H9 (cell line): ENCODE measurements at regions not wholly inside any gene's neighbourhood (a gene's known extent, or its start where the extent isn't known, plus 50 kb on each side); places are given as distances from the start of the nearest gene placed in this dataset.

Source experiments
- DNase-seq: peaks from one replicate; pipeline ENCODE4 v3.0.0-alpha.2; 2017
- H2AFZ ChIP-seq: one replicate; pipeline ENCODE4 v1.6.1; 2013; ENCODE audit warnings: mild to moderate bottlenecking, low read length, control low read depth, moderate library complexity
- H2AK5ac ChIP-seq: 2 replicates; pipeline ENCODE4 v1.6.1; 2013; ENCODE audit warnings: low read length, control low read depth, mixed read lengths; ENCODE audit not compliant: insufficient read length
- H2BK120ac ChIP-seq: one replicate; pipeline ENCODE4 v1.6.1; 2013; ENCODE audit warnings: low read depth, mild to moderate bottlenecking, low read length, control low read depth, inconsistent platforms; ENCODE audit not compliant: poor library complexity, severe bottlenecking
- H2BK12ac ChIP-seq: 2 replicates; pipeline ENCODE4 v1.6.1; 2013; ENCODE audit warnings: low read length, control low read depth, mixed read lengths, low read depth; ENCODE audit not compliant: insufficient read length
- H2BK15ac ChIP-seq: 2 replicates; pipeline ENCODE4 v1.6.1; 2013; ENCODE audit warnings: low read depth, low read length, control low read depth
- H2BK20ac ChIP-seq: one replicate; pipeline ENCODE4 v1.6.1; 2013; ENCODE audit warnings: low read depth, mild to moderate bottlenecking, low read length, control low read depth, inconsistent platforms; ENCODE audit not compliant: poor library complexity, severe bottlenecking
- H2BK5ac ChIP-seq: 2 replicates; pipeline ENCODE4 v1.6.1; 2013; ENCODE audit warnings: low read length, control low read depth, mixed read lengths; ENCODE audit not compliant: insufficient read length
- H3K14ac ChIP-seq: 2 replicates; pipeline ENCODE4 v1.6.1; 2013; ENCODE audit warnings: low read length, control low read depth; ENCODE audit not compliant: insufficient read depth
- H3K18ac ChIP-seq: 2 replicates; pipeline ENCODE4 v1.6.1; 2013; ENCODE audit warnings: low read depth, mild to moderate bottlenecking, mixed read lengths, low read length, control low read depth; ENCODE audit not compliant: insufficient read length
- H3K23ac ChIP-seq: 2 replicates; pipeline ENCODE4 v1.6.1; 2013; ENCODE audit warnings: low read length, control low read depth, mixed read lengths, low read depth; ENCODE audit not compliant: insufficient read length
- H3K23me2 ChIP-seq: 2 replicates; pipeline ENCODE4 v1.6.1; 2013; ENCODE audit warnings: low read depth, mild to moderate bottlenecking, mixed read lengths, low read length, control low read depth; ENCODE audit not compliant: insufficient read length, poor library complexity, severe bottlenecking
- H3K27ac ChIP-seq: 2 replicates; pipeline ENCODE4 v1.5.1; 2013; ENCODE audit warnings: low read length, control low read depth, mixed read lengths, low read depth; ENCODE audit not compliant: insufficient read length
- H3K27me3 ChIP-seq: 2 replicates; pipeline ENCODE4 v1.6.1; 2013; ENCODE audit warnings: low read length, control low read depth, inconsistent platforms; ENCODE audit not compliant: insufficient read depth
- H3K4ac ChIP-seq: 2 replicates; pipeline ENCODE4 v1.6.1; 2013; ENCODE audit warnings: low read depth, mild to moderate bottlenecking, control low read depth, inconsistent platforms, low read length, moderate library complexity
- H3K4me1 ChIP-seq: 2 replicates; pipeline ENCODE4 v1.6.1; 2013; ENCODE audit warnings: low read length, control low read depth, inconsistent platforms; ENCODE audit not compliant: insufficient read depth
- H3K4me2 ChIP-seq: 2 replicates; pipeline ENCODE4 v1.6.1; 2013; ENCODE audit warnings: low read length, control low read depth, mixed read lengths; ENCODE audit not compliant: insufficient read length, insufficient read depth
- H3K56ac ChIP-seq: 2 replicates; pipeline ENCODE4 v1.6.1; 2013; ENCODE audit warnings: low read depth, mild to moderate bottlenecking, mixed read lengths, low read length, control low read depth; ENCODE audit not compliant: insufficient read length
- H3K79me1 ChIP-seq: 2 replicates; pipeline ENCODE4 v1.6.1; 2013; ENCODE audit warnings: low read depth, mild to moderate bottlenecking, moderate library complexity, low read length, control low read depth, inconsistent platforms; ENCODE audit not compliant: insufficient read depth, poor library complexity, severe bottlenecking
- H3K79me2 ChIP-seq: 2 replicates; pipeline ENCODE4 v1.6.1; 2013; ENCODE audit warnings: low read length, control low read depth, inconsistent platforms; ENCODE audit not compliant: insufficient read depth
- H3K9ac ChIP-seq: 2 replicates; pipeline ENCODE4 v1.6.1; 2013; ENCODE audit warnings: low read length, control low read depth, mixed read lengths; ENCODE audit not compliant: insufficient read length; ENCODE audit errors: extremely low read depth
- H3K9me3 ChIP-seq: one replicate; pipeline ENCODE4 v1.6.1; 2013; ENCODE audit warnings: low read depth, low read length, inconsistent platforms; ENCODE audit not compliant: control insufficient read depth
- H3T11ph ChIP-seq: one replicate; pipeline ENCODE4 v1.6.1; 2013; ENCODE audit warnings: mild to moderate bottlenecking, low read length, control low read depth, inconsistent platforms
- H4K20me1 ChIP-seq: one replicate; pipeline ENCODE4 v1.6.1; 2013; ENCODE audit not compliant: control insufficient read depth, insufficient read length, insufficient read depth
- H4K5ac ChIP-seq: 2 replicates; pipeline ENCODE4 v1.6.1; 2013; ENCODE audit warnings: low read depth, mild to moderate bottlenecking, mixed read lengths, low read length, control low read depth; ENCODE audit not compliant: insufficient read length
- H4K8ac ChIP-seq: replicated peaks from 2 replicates; pipeline ENCODE4 v1.6.1; 2013; ENCODE audit warnings: low read length, control low read depth, mixed read lengths, low read depth; ENCODE audit not compliant: insufficient read length
- H4K91ac ChIP-seq: 2 replicates; pipeline ENCODE4 v1.6.1; 2013; ENCODE audit warnings: low read depth, mild to moderate bottlenecking, moderate library complexity, mixed read lengths, low read length, control low read depth; ENCODE audit not compliant: insufficient read length
- H3K27ac Mint-ChIP-seq, 3 experiments: 2 replicates in 2 of 3; 3 replicates in 1 of 3; pipeline ENCODE4 v1.8.0; 2020 to 2021; ENCODE audit warnings: mixed read lengths in 3 of 3, mild to moderate bottlenecking in 1 of 3, moderate library complexity in 1 of 3
- H3K27me3 Mint-ChIP-seq: 2 replicates; pipeline ENCODE4 v1.8.0; 2021; ENCODE audit warnings: low read depth, mild to moderate bottlenecking, moderate library complexity, mixed read lengths
- H3K36me3 Mint-ChIP-seq, 3 experiments: 2 replicates in 2 of 3; 3 replicates in 1 of 3; pipeline ENCODE4 v1.8.0; 2020 to 2021; ENCODE audit warnings: low read depth in 3 of 3, mixed read lengths in 3 of 3; ENCODE audit not compliant: insufficient read depth in 1 of 3
- H3K4me1 Mint-ChIP-seq, 2 experiments: 2 replicates each; pipeline ENCODE4 v1.8.0; 2020; ENCODE audit warnings: mixed read lengths in 2 of 2
- H3K4me3 Mint-ChIP-seq, 2 experiments: 2 replicates in 1 of 2; 3 replicates in 1 of 2; pipeline ENCODE4 v1.8.0; 2020 to 2021; ENCODE audit warnings: mild to moderate bottlenecking in 2 of 2, mixed read lengths in 2 of 2, moderate library complexity in 1 of 2
- H3K9me3 Mint-ChIP-seq, 2 experiments: 2 replicates in 1 of 2; 3 replicates in 1 of 2; pipeline ENCODE4 v1.8.0; 2020; ENCODE audit warnings: mild to moderate bottlenecking in 2 of 2, mixed read lengths in 2 of 2, moderate library complexity in 1 of 2
- WGBS: extraction: QIAGEN DNeasy Blood & Tissue Kit; methylation state at CpG from one replicate; pipeline ENCODE4 v1.1.7; 2013; ENCODE audit warnings: missing lambda C conversion rate, low lambda C conversion rate, mixed read lengths; ENCODE audit not compliant: insufficient read length; ENCODE audit errors: extremely low coverage; 5-methylcytosine and 5-hydroxymethylcytosine counted together
- TF ChIP-seq, protein P1 (sequence below): fragments of 200-600 bp; sonication (generic); conservative IDR thresholded peaks from 3 replicates; pipeline ENCODE4 v1.8.0; 2021; ENCODE audit warnings: antibody characterized with exemption, mild to moderate bottlenecking

DNA sequence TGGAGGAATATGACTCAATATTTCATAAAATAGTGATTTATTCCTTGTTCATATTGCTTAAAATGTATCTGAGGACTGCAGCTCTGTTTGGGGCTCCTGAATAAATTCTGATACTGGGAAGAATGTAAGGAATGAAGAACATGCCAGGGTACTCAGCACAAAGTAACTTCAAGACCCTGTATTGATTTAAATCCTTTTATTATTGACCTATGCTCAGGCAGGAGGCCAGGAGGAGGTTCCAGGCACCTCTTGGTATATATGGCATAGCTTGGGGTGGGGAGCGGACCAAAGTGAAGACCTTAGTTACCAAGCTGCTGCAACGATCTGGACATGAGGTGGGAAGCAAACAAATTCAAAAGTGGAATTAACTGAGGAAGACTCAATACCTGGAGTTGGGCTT, 142.8 kb upstream of the PEX5L start:
- Histone ChIP-seq H3K14ac (no peak overlapping the region), H3K4ac (no peak overlapping the region), H3K9me3 (no peaks in the 10 kb centered on the region), H3K27me3 (no peaks in the 10 kb centered on the region), H2BK120ac (no peak overlapping the region), H2AFZ (no peak overlapping the region), H3K4me1 (peaks cover 3% of the 10 kb centered on the region), H3K79me2 (no peaks in the 10 kb centered on the region), H3K79me1 (no peaks in the 10 kb centered on the region), H2BK15ac (no peak overlapping the region), H3K23me2 (no peaks in the 10 kb centered on the region), H3K4me2 (no peak overlapping the region), H4K91ac (no peak overlapping the region), H2AK5ac (no peak overlapping the region), H2BK5ac (no peak overlapping the region), H4K20me1 (no peaks in the 10 kb centered on the region), H3T11ph (no peak overlapping the region), H3K9ac (no peak overlapping the region), H2BK12ac (no peak overlapping the region), H3K27ac (no peak overlapping the region), H3K18ac (no peak overlapping the region), H4K8ac (no peak overlapping the region), H3K56ac (no peak overlapping the region), H4K5ac (no peak overlapping the region), H2BK20ac (no peak overlapping the region), H3K23ac (no peak overlapping the region)
- TF ChIP-seq, protein P1, sequence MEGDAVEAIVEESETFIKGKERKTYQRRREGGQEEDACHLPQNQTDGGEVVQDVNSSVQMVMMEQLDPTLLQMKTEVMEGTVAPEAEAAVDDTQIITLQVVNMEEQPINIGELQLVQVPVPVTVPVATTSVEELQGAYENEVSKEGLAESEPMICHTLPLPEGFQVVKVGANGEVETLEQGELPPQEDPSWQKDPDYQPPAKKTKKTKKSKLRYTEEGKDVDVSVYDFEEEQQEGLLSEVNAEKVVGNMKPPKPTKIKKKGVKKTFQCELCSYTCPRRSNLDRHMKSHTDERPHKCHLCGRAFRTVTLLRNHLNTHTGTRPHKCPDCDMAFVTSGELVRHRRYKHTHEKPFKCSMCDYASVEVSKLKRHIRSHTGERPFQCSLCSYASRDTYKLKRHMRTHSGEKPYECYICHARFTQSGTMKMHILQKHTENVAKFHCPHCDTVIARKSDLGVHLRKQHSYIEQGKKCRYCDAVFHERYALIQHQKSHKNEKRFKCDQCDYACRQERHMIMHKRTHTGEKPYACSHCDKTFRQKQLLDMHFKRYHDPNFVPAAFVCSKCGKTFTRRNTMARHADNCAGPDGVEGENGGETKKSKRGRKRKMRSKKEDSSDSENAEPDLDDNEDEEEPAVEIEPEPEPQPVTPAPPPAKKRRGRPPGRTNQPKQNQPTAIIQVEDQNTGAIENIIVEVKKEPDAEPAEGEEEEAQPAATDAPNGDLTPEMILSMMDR, result no peak
- WGBS, result no CpG with 5 or more reads among the region's 2 CpGs
- Mint-ChIP-seq H3K9me3 (no peaks in the 10 kb centered on the region), H3K4me1 (peaks cover 19 to 22% of the 10 kb centered on the region in 2 experiments), H3K4me3 (no peak overlapping the region), H3K36me3 (no peaks in the 10 kb centered on the region; a peak in 1 of 7 replicates), H3K27ac (peak overlapping the region in 2 of 3 experiments; percentile 34 to 47; a peak in 5 of 7 replicates), H3K27me3 (no peaks in the 10 kb centered on the region)
- no peak for DNase-seq
